ENCODE measurements at regions not wholly inside any gene's neighbourhood (a gene's known extent, or its start where the extent isn't known, plus 50 kb on each side); places are given as distances from the start of the nearest gene placed in this dataset.
"Not testable (repeated sequence)": the region's sequence is repeated elsewhere in the genome, so short reads cannot be mapped to it uniquely, and the experiment has no call there.

GRCh38 chr12:38166225-38166624 is 150.3 kb upstream of the ALG10B start:
- Histone ChIP-seq H4K8ac (ENCODE audit: low read length) (no peak overlapping the region), H3K4me3 (ENCODE audit: insufficient read depth in 1 of 2, low read depth in 1 of 2, low read length in 2 of 2) (no peak overlapping the region), H3K27ac (ENCODE audit: low read length, poor library complexity, severe bottlenecking) (no peak overlapping the region), H3K4me1 (ENCODE audit: control insufficient read depth, insufficient read depth, low read depth, low read length) (no peaks in the 10 kb centered on the region), H2AFZ (ENCODE audit: low read depth, low read length) (no peak overlapping the region), H4K91ac (ENCODE audit: low read length) (no peak overlapping the region), H3K79me1 (replicated peaks; ENCODE audit: low read length, poor library complexity, severe bottlenecking) (no peaks in the 10 kb centered on the region), H3K23ac (ENCODE audit: low read length in 2 of 2) (no peak overlapping the region), H2BK12ac (ENCODE audit: low read length in 2 of 2) (no peak overlapping the region), H3K9ac (ENCODE audit: low read length) (no peak overlapping the region), H2BK5ac (ENCODE audit: low read depth, low read length, poor library complexity, severe bottlenecking) (no peak overlapping the region), H3K27me3 (ENCODE audit: control insufficient read depth in 1 of 2, insufficient read depth in 1 of 2, low read length in 2 of 2) (no peaks in the 10 kb centered on the region), H2AK5ac (ENCODE audit: low read length, severe bottlenecking) (no peak overlapping the region), H3K18ac (ENCODE audit: low read depth in 1 of 2, low read length in 2 of 2) (no peak overlapping the region), H3K9me3 (ENCODE audit: control insufficient read depth, low read length) (no peaks in the 10 kb centered on the region), H2BK120ac (ENCODE audit: low read depth, low read length) (no peak overlapping the region), H3K4ac (ENCODE audit: low read depth in 1 of 2, low read length in 2 of 2) (no peak overlapping the region), H3K36me3 (ENCODE audit: control insufficient read depth in 1 of 2, insufficient read depth in 2 of 2, low read depth in 1 of 2, low read length in 2 of 2) (no peaks in the 10 kb centered on the region), H3K14ac (ENCODE audit: low read length in 2 of 2) (no peak overlapping the region), H2BK15ac (ENCODE audit: low read depth, poor library complexity, severe bottlenecking) (no peak overlapping the region), H3K4me2 (ENCODE audit: low read length, poor library complexity, severe bottlenecking) (no peak overlapping the region)
- no peak for DNase-seq
- 66% methylated on average over 2 of the region's 2 CpGs for WGBS

- H2AFZ ChIP-seq (ENCODE audit: low read depth, low read length) = no peak overlapping the region
- no peaks in the 10 kb centered on the region for H3K36me3 ChIP-seq (ENCODE audit: control insufficient read depth in 1 of 2, insufficient read depth in 2 of 2, low read depth in 1 of 2, low read length in 2 of 2)
- no peaks in the 10 kb centered on the region for H3K27me3 ChIP-seq (ENCODE audit: control insufficient read depth in 1 of 2, insufficient read depth in 1 of 2, low read length in 2 of 2)
- no peak overlapping the region for H2BK12ac ChIP-seq (ENCODE audit: low read length in 2 of 2)
- H3K4me3 ChIP-seq (ENCODE audit: insufficient read depth in 1 of 2, low read depth in 1 of 2, low read length in 2 of 2) = no peak overlapping the region
- no peak overlapping the region for H2BK120ac ChIP-seq (ENCODE audit: low read depth, low read length)
- no peak overlapping the region for H2BK5ac ChIP-seq (ENCODE audit: low read depth, low read length, poor library complexity, severe bottlenecking)
- no peak for DNase-seq
- H3K79me1 ChIP-seq (replicated peaks; ENCODE audit: low read length, poor library complexity, severe bottlenecking) = no peaks in the 10 kb centered on the region
- H3K23ac ChIP-seq (ENCODE audit: low read length in 2 of 2) = no peak overlapping the region
- H2BK15ac ChIP-seq (ENCODE audit: low read depth, poor library complexity, severe bottlenecking) = no peak overlapping the region
- no peak overlapping the region for H2AK5ac ChIP-seq (ENCODE audit: low read length, severe bottlenecking)
- no peaks in the 10 kb centered on the region for H3K9me3 ChIP-seq (ENCODE audit: control insufficient read depth, low read length)
- no peak overlapping the region for H3K9ac ChIP-seq (ENCODE audit: low read length)
- H4K8ac ChIP-seq (ENCODE audit: low read length) = no peak overlapping the region
- no peak overlapping the region for H4K91ac ChIP-seq (ENCODE audit: low read length)
- 100% methylated on average over 4 of the region's 4 CpGs for WGBS
- H3K4me1 ChIP-seq (ENCODE audit: control insufficient read depth, insufficient read depth, low read depth, low read length) = no peaks in the 10 kb centered on the region
- H3K4ac ChIP-seq (ENCODE audit: low read depth in 1 of 2, low read length in 2 of 2) = no peak overlapping the region
- no peak overlapping the region for H3K4me2 ChIP-seq (ENCODE audit: low read length, poor library complexity, severe bottlenecking)
- H3K18ac ChIP-seq (ENCODE audit: low read depth in 1 of 2, low read length in 2 of 2) = no peak overlapping the region
- H3K27ac ChIP-seq (ENCODE audit: low read length, poor library complexity, severe bottlenecking) = no peak overlapping the region
- H3K14ac ChIP-seq (ENCODE audit: low read length in 2 of 2) = no peak overlapping the region
Measured at GRCh38 chr12:38175538-38175937, 141.0 kb upstream of the ALG10B start.

GRCh38 chr12:38183617-38184016 is 133.0 kb upstream of the ALG10B start:
- no CpG with 5 or more reads among the region's 1 CpG for WGBS

GRCh38 chr12:38197286-38197685 is 119.3 kb upstream of the ALG10B start:
- WGBS = 25% methylated on average over 1 of the region's 1 CpG
- not testable (repeated sequence) for H2BK120ac ChIP-seq (ENCODE audit: low read depth, low read length); H3K27ac ChIP-seq (ENCODE audit: low read length, poor library complexity, severe bottlenecking); H3K4ac ChIP-seq (ENCODE audit: low read depth in 1 of 2, low read length in 2 of 2); DNase-seq; H4K91ac ChIP-seq (ENCODE audit: low read length); H3K4me1 ChIP-seq (ENCODE audit: control insufficient read depth, insufficient read depth, low read depth, low read length); H4K8ac ChIP-seq (ENCODE audit: low read length); H3K79me1 ChIP-seq (replicated peaks; ENCODE audit: low read length, poor library complexity, severe bottlenecking); H3K9ac ChIP-seq (ENCODE audit: low read length); H2AK5ac ChIP-seq (ENCODE audit: low read length, severe bottlenecking); H3K9me3 ChIP-seq (ENCODE audit: control insufficient read depth, low read length); H3K4me3 ChIP-seq (ENCODE audit: insufficient read depth in 1 of 2, low read depth in 1 of 2, low read length in 2 of 2); H3K36me3 ChIP-seq (ENCODE audit: control insufficient read depth in 1 of 2, insufficient read depth in 2 of 2, low read depth in 1 of 2, low read length in 2 of 2); H2AFZ ChIP-seq (ENCODE audit: low read depth, low read length); H3K23ac ChIP-seq (ENCODE audit: low read length in 2 of 2); H3K14ac ChIP-seq (ENCODE audit: low read length in 2 of 2); H3K18ac ChIP-seq (ENCODE audit: low read depth in 1 of 2, low read length in 2 of 2); H2BK12ac ChIP-seq (ENCODE audit: low read length in 2 of 2); H3K4me2 ChIP-seq (ENCODE audit: low read length, poor library complexity, severe bottlenecking); H3K27me3 ChIP-seq (ENCODE audit: control insufficient read depth in 1 of 2, insufficient read depth in 1 of 2, low read length in 2 of 2); H2BK5ac ChIP-seq (ENCODE audit: low read depth, low read length, poor library complexity, severe bottlenecking); H2BK15ac ChIP-seq (ENCODE audit: low read depth, poor library complexity, severe bottlenecking)

More at GRCh38 chr12:38183617-38184016, 133.0 kb upstream of the ALG10B start:
- not testable (repeated sequence) for H3K9ac ChIP-seq (ENCODE audit: low read length); H3K18ac ChIP-seq (ENCODE audit: low read depth in 1 of 2, low read length in 2 of 2); H2BK12ac ChIP-seq (ENCODE audit: low read length in 2 of 2); H2BK15ac ChIP-seq (ENCODE audit: low read depth, poor library complexity, severe bottlenecking); H3K36me3 ChIP-seq (ENCODE audit: control insufficient read depth in 1 of 2, insufficient read depth in 2 of 2, low read depth in 1 of 2, low read length in 2 of 2); H3K27me3 ChIP-seq (ENCODE audit: control insufficient read depth in 1 of 2, insufficient read depth in 1 of 2, low read length in 2 of 2); H3K27ac ChIP-seq (ENCODE audit: low read length, poor library complexity, severe bottlenecking); H3K23ac ChIP-seq (ENCODE audit: low read length in 2 of 2); H3K14ac ChIP-seq (ENCODE audit: low read length in 2 of 2); DNase-seq; H2AFZ ChIP-seq (ENCODE audit: low read depth, low read length); H3K79me1 ChIP-seq (replicated peaks; ENCODE audit: low read length, poor library complexity, severe bottlenecking); H3K4me2 ChIP-seq (ENCODE audit: low read length, poor library complexity, severe bottlenecking); H2BK120ac ChIP-seq (ENCODE audit: low read depth, low read length); H3K4me3 ChIP-seq (ENCODE audit: insufficient read depth in 1 of 2, low read depth in 1 of 2, low read length in 2 of 2); H3K4ac ChIP-seq (ENCODE audit: low read depth in 1 of 2, low read length in 2 of 2); H3K4me1 ChIP-seq (ENCODE audit: control insufficient read depth, insufficient read depth, low read depth, low read length); H4K8ac ChIP-seq (ENCODE audit: low read length); H3K9me3 ChIP-seq (ENCODE audit: control insufficient read depth, low read length); H4K91ac ChIP-seq (ENCODE audit: low read length); H2AK5ac ChIP-seq (ENCODE audit: low read length, severe bottlenecking); H2BK5ac ChIP-seq (ENCODE audit: low read depth, low read length, poor library complexity, severe bottlenecking)

All from mesenchymal stem cell (in vitro differentiated cells and primary cell).